SK-N-SH (cell line): ENCODE measurements at regions not wholly inside any gene's neighbourhood (a gene's known extent, or its start where the extent isn't known, plus 50 kb on each side); places are given as distances from the start of the nearest gene placed in this dataset.

ENCODE experiments used
- CHD2 ChIP-seq: fragments of 150-350 bp; IDR thresholded peaks from 2 replicates; pipeline ENCODE4 v1.6.1; 2018; ENCODE audit warnings: low read length; ENCODE audit not compliant: partially characterized antibody
- CTCF ChIP-seq: fragments of 200-600 bp; sonication (generic); IDR thresholded peaks from 2 replicates; pipeline ENCODE4 v1.6.1; 2017; ENCODE audit warnings: antibody characterized with exemption, mild to moderate bottlenecking, moderate library complexity
- EP300 ChIP-seq, 2 experiments: IDR thresholded peaks; 2 replicates each; pipeline versions ENCODE4 v1.4.0 to v1.6.1; 2012; ENCODE audit warnings: borderline replicate concordance in 1 of 2, low read depth in 1 of 2, low read length in 1 of 2
- EZH2phosphoT487 ChIP-seq: fragments of 200-600 bp; sonication (generic); IDR thresholded peaks from 2 replicates; pipeline ENCODE4 v1.6.1; 2017; ENCODE audit warnings: low read depth, mixed run types, mild to moderate bottlenecking, antibody characterized with exemption, moderate library complexity, borderline replicate concordance
- FOXJ3 ChIP-seq: sonication (generic); formaldehyde crosslinking; IDR thresholded peaks from 2 replicates; pipeline ENCODE4 v1.5.1; 2020; ENCODE audit warnings: mild to moderate bottlenecking, missing genetic modification reagents
- MEF2A ChIP-seq: IDR thresholded peaks from 2 replicates; pipeline ENCODE4 v1.4.0; 2012; ENCODE audit warnings: low read depth, borderline replicate concordance
- MXI1 ChIP-seq: IDR thresholded peaks from 2 replicates; pipeline ENCODE4 v1.6.1; 2012; ENCODE audit warnings: mild to moderate bottlenecking, low read depth, low read length, improper control_type of control experiment
- PBX3 ChIP-seq: IDR thresholded peaks from 2 replicates; pipeline ENCODE4; 2012
- POLR2AphosphoS5 ChIP-seq: IDR thresholded peaks from 2 replicates; pipeline ENCODE4 v1.6.1; 2012; ENCODE audit warnings: low read depth, low read length
- RCOR1 ChIP-seq: fragments of 150-350 bp; IDR thresholded peaks from 2 replicates; pipeline ENCODE4 v1.6.1; 2017; ENCODE audit warnings: antibody characterized with exemption, low read length
- SMC3 ChIP-seq: IDR thresholded peaks from 2 replicates; pipeline ENCODE4 v1.6.1; 2012; ENCODE audit warnings: low read depth, low read length, improper control_type of control experiment
- TAF1 ChIP-seq: IDR thresholded peaks from 2 replicates; pipeline ENCODE4 v1.6.1; 2012; ENCODE audit warnings: low read depth, mild to moderate bottlenecking, low read length, moderate library complexity, borderline replicate concordance
- YY1 ChIP-seq: IDR thresholded peaks from 2 replicates; pipeline ENCODE4 v1.4.0; 2012; ENCODE audit warnings: low read depth, mild to moderate bottlenecking
- ZBTB33 ChIP-seq: IDR thresholded peaks from 2 replicates; pipeline ENCODE4 v1.4.0; 2012; ENCODE audit warnings: low read depth, borderline replicate concordance

GRCh38 chr2:181153886-181154285 is 173.5 kb downstream of the UBE2E3 start:
- TF ChIP-seq CTCF (no peak), POLR2AphosphoS5 (no peak), MEF2A (no peak), EP300 (IDR thresholded peaks at IDR 0.05; ENCODE audit: borderline replicate concordance in 1 of 2, low read depth in 1 of 2, low read length in 1 of 2) (no peak), CHD2 (no peak), YY1 (no peak), MXI1 (no peak), PBX3 (no peak), ZBTB33 (no peak), EZH2phosphoT487 (no peak), FOXJ3 (CRISPR knock-in tag) (no peak), SMC3 (no peak), RCOR1 (no peak), TAF1 (no peak)
